Lung (tissue), 11 donors: ENCODE measurements at regions not wholly inside any gene's neighbourhood (a gene's known extent, or its start where the extent isn't known, plus 50 kb on each side); places are given as distances from the start of the nearest gene placed in this dataset.

Experiments used
- ATAC-seq: fragments of 200-7000 bp; cut with Tn5 transposase; one replicate; pipeline ENCODE4 v1.9.1; 2020; ENCODE audit warnings: moderate number of reproducible peaks; ENCODE audit not compliant: insufficient read depth, low FRiP score
- DNase-seq, 3 donors: peaks; one replicate each; pipeline ENCODE4 v3.0.0-alpha.2; 2013 to 2017
- H3K27ac ChIP-seq, 2 donors: one replicate each; pipeline ENCODE4 v1.5.1; 2013; ENCODE audit warnings: mild to moderate bottlenecking in 2 of 2, moderate library complexity in 2 of 2, control low read depth in 1 of 2, inconsistent platforms in 1 of 2, low read depth in 1 of 2, low read length in 1 of 2
- H3K27me3 ChIP-seq, 3 donors: one replicate each; pipeline ENCODE4 v1.5.1; 2013; ENCODE audit warnings: low read length in 2 of 3; ENCODE audit not compliant: control insufficient read depth in 3 of 3, insufficient read depth in 3 of 3
- H3K36me3 ChIP-seq, 4 donors: one replicate each; pipeline ENCODE4 v1.5.1; 2013; ENCODE audit warnings: low read length in 4 of 4, mild to moderate bottlenecking in 1 of 4, moderate library complexity in 1 of 4; ENCODE audit not compliant: control insufficient read depth in 4 of 4, insufficient read depth in 4 of 4
- H3K4me1 ChIP-seq, 5 donors: one replicate each; pipeline ENCODE4 v1.5.1; 2013; ENCODE audit warnings: low read length in 5 of 5, mild to moderate bottlenecking in 2 of 5, moderate library complexity in 1 of 5; ENCODE audit not compliant: control insufficient read depth in 5 of 5, insufficient read depth in 5 of 5
- H3K4me3 ChIP-seq: one replicate; pipeline ENCODE4 v1.5.1; 2013; ENCODE audit warnings: mild to moderate bottlenecking, control low read depth, moderate library complexity
- H3K9ac ChIP-seq, 2 donors: one replicate each; pipeline ENCODE4 v1.5.1; 2013; ENCODE audit warnings: low read length in 2 of 2, control low read depth in 1 of 2; ENCODE audit not compliant: insufficient read depth in 1 of 2
- H3K9me3 ChIP-seq, 4 donors: one replicate each; pipeline ENCODE4 v1.5.1; 2013; ENCODE audit warnings: low read length in 3 of 4, mild to moderate bottlenecking in 1 of 4, moderate library complexity in 1 of 4; ENCODE audit not compliant: control insufficient read depth in 4 of 4, insufficient read depth in 3 of 4
- WGBS, 2 donors: extraction: QIAGEN DNeasy Blood & Tissue Kit; methylation state at CpG; one replicate each; pipeline ENCODE4 v1.1.7; 2013; 5-methylcytosine and 5-hydroxymethylcytosine counted together
- TF ChIP-seq, protein P1 (sequence below): IDR thresholded peaks from 2 replicates; pipeline ENCODE4 v1.5.1; 2012; ENCODE audit warnings: mild to moderate bottlenecking; ENCODE audit errors: control extremely low read depth, extremely low read depth
- donor health status: control.
- donor health status: control.
- donor health status: Bipolar disorder and iron deficiency.
- donor health status: healthy.
- donor health status: DM: yes; HTN: yes; CAD: no.

DNA sequence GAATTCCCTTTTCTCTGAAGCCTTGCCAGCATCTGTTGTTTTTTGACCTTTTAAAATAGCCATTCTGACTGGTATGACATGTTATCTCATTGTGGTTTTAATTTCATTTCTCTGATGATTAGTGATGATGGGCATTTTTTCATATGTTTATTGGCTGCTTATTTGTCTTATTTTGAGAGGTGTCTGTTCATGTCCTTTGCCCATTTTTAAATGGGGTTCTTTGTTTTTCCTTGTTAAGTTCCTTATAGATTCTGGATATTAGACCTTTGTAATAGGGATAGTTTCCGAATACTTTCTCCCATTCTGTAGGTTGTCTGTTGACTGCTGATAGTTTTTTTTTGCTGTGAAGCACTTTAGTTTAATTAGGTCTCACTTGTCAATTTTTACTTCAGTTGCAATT, 54.0 kb upstream of the C1orf185 start:
- Histone ChIP-seq H3K4me1 (no peaks in the 10 kb centered on the region), H3K36me3 (no peaks in the 10 kb centered on the region), H3K9me3 (no peaks in the 10 kb centered on the region), H3K4me3 (no peak overlapping the region), H3K27ac (no peak overlapping the region), H3K9ac (no peak overlapping the region), H3K27me3 (no peaks in the 10 kb centered on the region)
- TF ChIP-seq, protein P1, sequence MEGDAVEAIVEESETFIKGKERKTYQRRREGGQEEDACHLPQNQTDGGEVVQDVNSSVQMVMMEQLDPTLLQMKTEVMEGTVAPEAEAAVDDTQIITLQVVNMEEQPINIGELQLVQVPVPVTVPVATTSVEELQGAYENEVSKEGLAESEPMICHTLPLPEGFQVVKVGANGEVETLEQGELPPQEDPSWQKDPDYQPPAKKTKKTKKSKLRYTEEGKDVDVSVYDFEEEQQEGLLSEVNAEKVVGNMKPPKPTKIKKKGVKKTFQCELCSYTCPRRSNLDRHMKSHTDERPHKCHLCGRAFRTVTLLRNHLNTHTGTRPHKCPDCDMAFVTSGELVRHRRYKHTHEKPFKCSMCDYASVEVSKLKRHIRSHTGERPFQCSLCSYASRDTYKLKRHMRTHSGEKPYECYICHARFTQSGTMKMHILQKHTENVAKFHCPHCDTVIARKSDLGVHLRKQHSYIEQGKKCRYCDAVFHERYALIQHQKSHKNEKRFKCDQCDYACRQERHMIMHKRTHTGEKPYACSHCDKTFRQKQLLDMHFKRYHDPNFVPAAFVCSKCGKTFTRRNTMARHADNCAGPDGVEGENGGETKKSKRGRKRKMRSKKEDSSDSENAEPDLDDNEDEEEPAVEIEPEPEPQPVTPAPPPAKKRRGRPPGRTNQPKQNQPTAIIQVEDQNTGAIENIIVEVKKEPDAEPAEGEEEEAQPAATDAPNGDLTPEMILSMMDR: no peak
- DNase-seq (no peak), ATAC-seq (no peak)
- 88 to 98% methylated on average over 1 of the region's 1 CpG for WGBS, 2 donors

DNA sequence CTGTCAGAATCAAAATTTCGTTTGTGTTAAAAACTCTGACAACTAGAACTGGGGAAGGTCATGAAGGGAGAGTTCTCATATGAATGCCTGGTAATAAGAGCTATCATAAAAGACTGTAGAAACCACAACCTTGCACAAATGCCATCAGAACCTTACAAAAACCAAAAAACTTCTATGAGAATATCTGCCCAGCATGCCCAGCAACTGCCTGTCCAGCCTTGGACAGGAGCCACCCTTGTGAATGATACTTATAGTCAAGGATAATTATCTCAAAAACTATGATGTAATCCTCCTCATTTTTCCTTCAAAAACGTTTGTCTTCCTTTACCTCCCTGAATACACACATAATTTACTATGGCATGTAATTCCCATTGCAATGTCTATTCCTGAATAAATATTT, 53.4 kb upstream of the C1orf185 start:
- no peaks in the 10 kb centered on the region for H3K27me3 ChIP-seq
- DNase-seq: no peak

More for the DNA sequence above, 53.4 kb upstream of the C1orf185 start:
- Histone ChIP-seq H3K27ac (no peak overlapping the region), H3K36me3 (no peaks in the 10 kb centered on the region), H3K4me3 (no peak overlapping the region), H3K9ac (no peak overlapping the region), H3K9me3 (no peaks in the 10 kb centered on the region), H3K4me1 (no peaks in the 10 kb centered on the region)
- TF ChIP-seq, protein P1: no peak
- 29 to 38% methylated on average over 2 of the region's 2 CpGs for WGBS, 2 donors
- no peak for ATAC-seq
